Ishikawa (cell line): ENCODE measurements at regions not wholly inside any gene's neighbourhood (a gene's known extent, or its start where the extent isn't known, plus 50 kb on each side); places are given as distances from the start of the nearest gene placed in this dataset.

Experiments
- CREB1 ChIP-seq: IDR thresholded peaks from 2 replicates; pipeline ENCODE4 v1.6.1; 2012; ENCODE audit warnings: low read depth
- NFIC ChIP-seq: IDR thresholded peaks from 2 replicates; pipeline ENCODE4 v1.6.1; 2012
- RAD21 ChIP-seq: IDR thresholded peaks from 2 replicates; pipeline ENCODE4 v1.6.1; 2012; ENCODE audit warnings: low read depth
- TAF1 ChIP-seq: IDR thresholded peaks from 2 replicates; pipeline ENCODE4 v1.6.1; 2012; ENCODE audit warnings: low read depth, mild to moderate bottlenecking
- TCF12 ChIP-seq: IDR thresholded peaks from 2 replicates; pipeline ENCODE4 v1.6.1; 2012; ENCODE audit warnings: low read depth
- TEAD4 ChIP-seq: IDR thresholded peaks from 2 replicates; pipeline ENCODE4 v1.6.1; 2012
- YY1 ChIP-seq: IDR thresholded peaks from 2 replicates; pipeline ENCODE4 v1.6.1; 2012; ENCODE audit warnings: low read depth
- TF ChIP-seq, protein P1 (sequence below): IDR thresholded peaks from 2 replicates; pipeline ENCODE4 v1.6.1; 2012; ENCODE audit warnings: low read depth, mild to moderate bottlenecking
- TF ChIP-seq, protein P2 (sequence below): IDR thresholded peaks from 2 replicates; pipeline ENCODE4 v1.6.1; 2012

GRCh38 chr3:159323848-159324247 is 522.0 kb downstream of the MFSD1 start:
- TF ChIP-seq RAD21 = no peak
- TF ChIP-seq, protein P1, sequence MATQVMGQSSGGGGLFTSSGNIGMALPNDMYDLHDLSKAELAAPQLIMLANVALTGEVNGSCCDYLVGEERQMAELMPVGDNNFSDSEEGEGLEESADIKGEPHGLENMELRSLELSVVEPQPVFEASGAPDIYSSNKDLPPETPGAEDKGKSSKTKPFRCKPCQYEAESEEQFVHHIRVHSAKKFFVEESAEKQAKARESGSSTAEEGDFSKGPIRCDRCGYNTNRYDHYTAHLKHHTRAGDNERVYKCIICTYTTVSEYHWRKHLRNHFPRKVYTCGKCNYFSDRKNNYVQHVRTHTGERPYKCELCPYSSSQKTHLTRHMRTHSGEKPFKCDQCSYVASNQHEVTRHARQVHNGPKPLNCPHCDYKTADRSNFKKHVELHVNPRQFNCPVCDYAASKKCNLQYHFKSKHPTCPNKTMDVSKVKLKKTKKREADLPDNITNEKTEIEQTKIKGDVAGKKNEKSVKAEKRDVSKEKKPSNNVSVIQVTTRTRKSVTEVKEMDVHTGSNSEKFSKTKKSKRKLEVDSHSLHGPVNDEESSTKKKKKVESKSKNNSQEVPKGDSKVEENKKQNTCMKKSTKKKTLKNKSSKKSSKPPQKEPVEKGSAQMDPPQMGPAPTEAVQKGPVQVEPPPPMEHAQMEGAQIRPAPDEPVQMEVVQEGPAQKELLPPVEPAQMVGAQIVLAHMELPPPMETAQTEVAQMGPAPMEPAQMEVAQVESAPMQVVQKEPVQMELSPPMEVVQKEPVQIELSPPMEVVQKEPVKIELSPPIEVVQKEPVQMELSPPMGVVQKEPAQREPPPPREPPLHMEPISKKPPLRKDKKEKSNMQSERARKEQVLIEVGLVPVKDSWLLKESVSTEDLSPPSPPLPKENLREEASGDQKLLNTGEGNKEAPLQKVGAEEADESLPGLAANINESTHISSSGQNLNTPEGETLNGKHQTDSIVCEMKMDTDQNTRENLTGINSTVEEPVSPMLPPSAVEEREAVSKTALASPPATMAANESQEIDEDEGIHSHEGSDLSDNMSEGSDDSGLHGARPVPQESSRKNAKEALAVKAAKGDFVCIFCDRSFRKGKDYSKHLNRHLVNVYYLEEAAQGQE = no peak
- no peak for TF ChIP-seq TEAD4
- TF ChIP-seq, protein P2, sequence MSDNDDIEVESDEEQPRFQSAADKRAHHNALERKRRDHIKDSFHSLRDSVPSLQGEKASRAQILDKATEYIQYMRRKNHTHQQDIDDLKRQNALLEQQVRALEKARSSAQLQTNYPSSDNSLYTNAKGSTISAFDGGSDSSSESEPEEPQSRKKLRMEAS = no peak
- no peak for TF ChIP-seq CREB1
- TF ChIP-seq TAF1 = no peak
- TF ChIP-seq TCF12 = no peak
- TF ChIP-seq YY1 = no peak
- TF ChIP-seq NFIC = no peak
